ENCODE measurements at regions not wholly inside any gene's neighbourhood (a gene's known extent, or its start where the extent isn't known, plus 50 kb on each side); places are given as distances from the start of the nearest gene placed in this dataset.

GRCh38 chr1:76730027-76730426, 137.3 kb upstream of the ST6GALNAC5 start:
- TF ChIP-seq CTCF (IDR thresholded peaks at IDR 0.05; ENCODE audit: extremely low read depth in 1 of 2, insufficient read depth in 1 of 2, low read depth in 1 of 2, low read length in 2 of 2) (no peak), POLR2AphosphoS5 (IDR thresholded peaks at IDR 0.05; ENCODE audit: insufficient read depth, low read depth, low read length) (no peak), POLR2A (IDR thresholded peaks at IDR 0.05; ENCODE audit: low read depth, low read length) (no peak), FOS (IDR thresholded peaks at IDR 0.05; ENCODE audit: borderline replicate concordance, insufficient read depth, low read length) (no peak), EZH2 (IDR thresholded peaks at IDR 0.05; ENCODE audit: borderline replicate concordance, low read depth, low read length, severe bottlenecking) (no peak), MYC (IDR thresholded peaks at IDR 0.05; ENCODE audit: low read depth, low read length) (no peak), GATA2 (IDR thresholded peaks at IDR 0.05; ENCODE audit: insufficient read depth, insufficient read length, low read depth, low read length) (no peak), JUN (IDR thresholded peaks at IDR 0.05; ENCODE audit: borderline replicate concordance, insufficient read depth, insufficient read length, low read depth) (no peak)
- TF ChIP-seq, protein P1, sequence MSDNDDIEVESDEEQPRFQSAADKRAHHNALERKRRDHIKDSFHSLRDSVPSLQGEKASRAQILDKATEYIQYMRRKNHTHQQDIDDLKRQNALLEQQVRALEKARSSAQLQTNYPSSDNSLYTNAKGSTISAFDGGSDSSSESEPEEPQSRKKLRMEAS (IDR thresholded peaks at IDR 0.05; ENCODE audit: insufficient read depth, insufficient read length) = no peak
